ENCODE measurements at regions not wholly inside any gene's neighbourhood (a gene's known extent, or its start where the extent isn't known, plus 50 kb on each side); places are given as distances from the start of the nearest gene placed in this dataset.

DNA sequence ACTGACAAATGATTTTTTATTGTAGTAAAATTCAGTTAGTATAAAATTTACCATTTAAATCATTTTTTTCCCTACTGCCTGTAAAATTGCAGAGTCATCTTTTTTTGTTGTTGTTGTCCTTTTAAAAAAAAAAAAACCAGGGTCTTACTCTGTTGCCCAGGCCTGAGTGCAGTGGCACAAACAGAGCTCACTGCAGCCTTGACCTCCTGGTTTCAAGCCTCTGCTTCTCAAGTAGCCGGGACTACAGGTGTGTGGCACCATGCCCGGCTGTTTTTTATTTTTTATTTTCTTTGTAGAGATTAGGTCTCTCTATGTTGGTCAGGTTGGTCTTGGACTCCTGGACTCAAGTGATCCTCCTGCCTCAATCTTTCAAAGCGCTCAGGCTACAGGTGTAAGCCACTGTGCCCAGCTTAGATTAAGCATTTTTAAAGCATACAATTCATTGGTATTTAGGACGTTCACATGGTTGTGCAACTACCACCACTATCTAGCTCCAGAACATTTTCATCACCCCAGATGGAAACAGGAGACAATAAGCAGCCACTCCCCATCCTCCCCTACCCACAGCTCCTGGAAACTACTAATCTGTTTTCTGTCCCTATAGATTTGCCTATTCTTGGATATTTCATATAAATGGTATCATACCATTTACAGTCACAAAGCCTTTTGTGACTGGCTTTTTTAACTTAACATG lies 59.7 kb upstream of the PGRMC2 start:
- no peak for DNase-seq (ENCODE audit: low spot score in 2 of 2)
- FAIRE-seq = no peak

- DNase-seq (ENCODE audit: low spot score in 2 of 2) = no peak
These were observed 58.6 kb upstream of the PGRMC2 start for GRCh38 chr4:128346054-128346716.

GRCh38 chr4:128345650-128346049 lies 58.0 kb upstream of the PGRMC2 start:
- no peak for DNase-seq (ENCODE audit: low spot score in 2 of 2)
- no peak for FAIRE-seq

More at GRCh38 chr4:128346054-128346716, 58.6 kb upstream of the PGRMC2 start:
- no peak for FAIRE-seq

DNA sequence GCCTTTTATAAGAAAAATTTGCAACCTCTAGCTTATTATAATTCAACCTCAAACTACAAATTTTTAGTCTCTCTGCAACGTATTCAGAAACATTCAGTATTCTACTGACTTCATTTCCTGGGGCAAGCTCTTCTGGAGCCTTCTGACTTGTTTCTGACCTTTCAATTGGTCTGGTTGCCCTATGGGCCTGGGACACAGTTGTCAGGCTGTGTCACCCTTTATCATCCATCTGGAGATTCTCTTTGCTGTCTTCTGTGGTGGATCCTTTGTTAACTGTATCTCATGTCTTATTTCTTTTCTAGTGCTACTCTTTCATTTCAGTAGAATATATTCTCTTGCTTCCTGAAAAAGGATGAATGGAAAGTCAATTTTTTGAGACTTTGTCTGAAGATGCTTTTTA lies 55.1 kb upstream of the PGRMC2 start:
- no peak for FAIRE-seq

GRCh38 chr4:128341634-128342033 lies 54.0 kb upstream of the PGRMC2 start:
- no peak for DNase-seq (ENCODE audit: low spot score in 2 of 2)
- FAIRE-seq = no peak

More for the DNA sequence above, 55.1 kb upstream of the PGRMC2 start:
- no peak for DNase-seq (ENCODE audit: low spot score in 2 of 2)

DNA sequence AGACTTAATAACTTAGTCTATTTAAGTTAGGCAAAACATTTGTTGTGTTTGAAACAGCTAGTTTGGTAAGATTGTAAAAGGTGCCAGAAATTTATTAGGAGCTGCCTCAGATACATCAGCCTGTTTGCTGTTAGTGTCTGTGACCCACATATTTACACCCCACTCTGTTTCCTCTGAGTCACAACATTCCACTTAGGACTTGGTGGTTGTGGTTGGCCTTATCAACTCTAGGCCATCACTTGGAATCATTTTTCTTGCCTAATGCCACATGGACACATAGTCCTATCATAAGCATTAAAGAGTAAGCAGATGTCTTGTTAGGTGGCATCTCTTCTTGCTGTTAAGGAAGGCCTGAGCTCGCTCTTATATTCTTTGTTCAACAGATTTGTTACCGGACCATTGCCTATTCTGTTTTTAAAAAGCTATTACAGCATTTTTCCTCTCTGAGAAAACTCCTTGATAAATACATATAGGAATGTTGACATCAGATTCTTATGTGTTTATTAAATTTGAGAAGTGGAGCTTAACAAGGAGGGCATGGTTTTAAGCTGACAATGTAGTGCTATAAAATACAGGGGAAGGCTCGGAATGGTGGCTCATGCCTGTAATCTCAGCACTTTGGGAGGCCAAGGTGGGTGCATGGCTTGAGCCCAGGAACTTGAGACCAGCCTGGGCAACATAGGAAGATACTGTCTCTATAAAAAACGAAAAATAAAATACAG lies 51.2 kb upstream of the PGRMC2 start:
- DNase-seq (ENCODE audit: low spot score in 2 of 2) = no peak
- FAIRE-seq = no peak

- DNase-seq (ENCODE audit: low spot score in 2 of 2) = no peak
- FAIRE-seq = no peak
These were observed 50.2 kb upstream of the PGRMC2 start for GRCh38 chr4:128337863-128338262.
